ENCODE measurements at regions not wholly inside any gene's neighbourhood (a gene's known extent, or its start where the extent isn't known, plus 50 kb on each side); places are given as distances from the start of the nearest gene placed in this dataset.

GRCh38 chr6:153599901-153600300, 439.1 kb upstream of the OPRM1 start:
- TF ChIP-seq, protein P1, sequence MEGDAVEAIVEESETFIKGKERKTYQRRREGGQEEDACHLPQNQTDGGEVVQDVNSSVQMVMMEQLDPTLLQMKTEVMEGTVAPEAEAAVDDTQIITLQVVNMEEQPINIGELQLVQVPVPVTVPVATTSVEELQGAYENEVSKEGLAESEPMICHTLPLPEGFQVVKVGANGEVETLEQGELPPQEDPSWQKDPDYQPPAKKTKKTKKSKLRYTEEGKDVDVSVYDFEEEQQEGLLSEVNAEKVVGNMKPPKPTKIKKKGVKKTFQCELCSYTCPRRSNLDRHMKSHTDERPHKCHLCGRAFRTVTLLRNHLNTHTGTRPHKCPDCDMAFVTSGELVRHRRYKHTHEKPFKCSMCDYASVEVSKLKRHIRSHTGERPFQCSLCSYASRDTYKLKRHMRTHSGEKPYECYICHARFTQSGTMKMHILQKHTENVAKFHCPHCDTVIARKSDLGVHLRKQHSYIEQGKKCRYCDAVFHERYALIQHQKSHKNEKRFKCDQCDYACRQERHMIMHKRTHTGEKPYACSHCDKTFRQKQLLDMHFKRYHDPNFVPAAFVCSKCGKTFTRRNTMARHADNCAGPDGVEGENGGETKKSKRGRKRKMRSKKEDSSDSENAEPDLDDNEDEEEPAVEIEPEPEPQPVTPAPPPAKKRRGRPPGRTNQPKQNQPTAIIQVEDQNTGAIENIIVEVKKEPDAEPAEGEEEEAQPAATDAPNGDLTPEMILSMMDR (IDR thresholded peaks at IDR 0.05 in 8 of 11, conservative IDR thresholded peaks at IDR 0.05 in 3 of 11), result no peak
- TF ChIP-seq POLR2A (IDR thresholded peaks at IDR 0.05), result no peak
- no peak for TF ChIP-seq POLR2AphosphoS5 (IDR thresholded peaks at IDR 0.05)
